ENCODE measurements at regions not wholly inside any gene's neighbourhood (a gene's known extent, or its start where the extent isn't known, plus 50 kb on each side); places are given as distances from the start of the nearest gene placed in this dataset.

DNA sequence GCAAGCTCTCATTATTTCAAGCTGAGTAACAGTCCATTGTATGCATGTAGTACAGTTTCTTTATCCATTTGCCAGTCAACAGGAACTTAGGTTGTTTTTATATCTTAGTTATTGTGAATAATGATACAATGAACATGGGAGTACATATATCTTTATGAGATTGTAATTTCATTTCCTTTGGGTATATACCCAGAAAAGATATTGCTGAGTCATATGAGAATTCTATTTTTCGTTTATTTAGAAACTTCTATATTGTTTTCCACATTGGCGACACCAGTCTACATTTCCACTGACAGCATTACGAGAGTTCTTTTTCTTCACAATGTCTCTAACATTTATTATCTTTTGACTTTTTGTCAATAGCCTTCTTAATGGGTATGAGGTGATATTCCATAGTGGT lies 477.8 kb upstream of the PAPPA start:
- TF ChIP-seq CTCF (optimal IDR thresholded peaks at IDR 0.05 in 1 of 3, IDR thresholded peaks at IDR 0.05 in 1 of 3, conservative IDR thresholded peaks at IDR 0.05 in 1 of 3; ENCODE audit: extremely low read depth in 1 of 3, insufficient read depth in 2 of 3, low read length in 3 of 3) = no peak
- no peak for TF ChIP-seq EZH2 (IDR thresholded peaks at IDR 0.05; ENCODE audit: low read length)
